ENCODE measurements at regions not wholly inside any gene's neighbourhood (a gene's known extent, or its start where the extent isn't known, plus 50 kb on each side); places are given as distances from the start of the nearest gene placed in this dataset.

DNA sequence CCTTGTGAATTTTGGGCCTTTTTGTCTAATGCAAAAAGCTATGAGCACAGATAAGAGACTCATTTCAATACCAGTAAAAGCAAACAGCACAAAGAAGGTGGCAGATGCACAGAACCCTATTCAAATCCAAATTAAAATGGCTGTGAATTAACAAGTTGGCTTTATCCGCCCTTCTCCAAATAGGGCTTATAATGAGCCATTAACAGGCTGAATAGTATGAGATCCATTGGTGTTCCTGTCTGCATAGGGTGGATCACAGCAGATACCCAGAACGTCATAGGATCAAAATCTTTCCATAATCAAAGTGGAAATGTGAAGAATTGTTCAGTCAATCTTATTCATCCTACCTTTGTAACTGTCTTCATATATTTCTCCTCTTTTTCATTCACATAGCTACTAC lies 282.4 kb upstream of the UMPS start:
- no peak for DNase-seq (ENCODE audit: low spot score)
- TF ChIP-seq, protein P1, sequence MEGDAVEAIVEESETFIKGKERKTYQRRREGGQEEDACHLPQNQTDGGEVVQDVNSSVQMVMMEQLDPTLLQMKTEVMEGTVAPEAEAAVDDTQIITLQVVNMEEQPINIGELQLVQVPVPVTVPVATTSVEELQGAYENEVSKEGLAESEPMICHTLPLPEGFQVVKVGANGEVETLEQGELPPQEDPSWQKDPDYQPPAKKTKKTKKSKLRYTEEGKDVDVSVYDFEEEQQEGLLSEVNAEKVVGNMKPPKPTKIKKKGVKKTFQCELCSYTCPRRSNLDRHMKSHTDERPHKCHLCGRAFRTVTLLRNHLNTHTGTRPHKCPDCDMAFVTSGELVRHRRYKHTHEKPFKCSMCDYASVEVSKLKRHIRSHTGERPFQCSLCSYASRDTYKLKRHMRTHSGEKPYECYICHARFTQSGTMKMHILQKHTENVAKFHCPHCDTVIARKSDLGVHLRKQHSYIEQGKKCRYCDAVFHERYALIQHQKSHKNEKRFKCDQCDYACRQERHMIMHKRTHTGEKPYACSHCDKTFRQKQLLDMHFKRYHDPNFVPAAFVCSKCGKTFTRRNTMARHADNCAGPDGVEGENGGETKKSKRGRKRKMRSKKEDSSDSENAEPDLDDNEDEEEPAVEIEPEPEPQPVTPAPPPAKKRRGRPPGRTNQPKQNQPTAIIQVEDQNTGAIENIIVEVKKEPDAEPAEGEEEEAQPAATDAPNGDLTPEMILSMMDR (IDR thresholded peaks at IDR 0.05; ENCODE audit: extremely low read depth, missing control alignments), result no peak

DNA sequence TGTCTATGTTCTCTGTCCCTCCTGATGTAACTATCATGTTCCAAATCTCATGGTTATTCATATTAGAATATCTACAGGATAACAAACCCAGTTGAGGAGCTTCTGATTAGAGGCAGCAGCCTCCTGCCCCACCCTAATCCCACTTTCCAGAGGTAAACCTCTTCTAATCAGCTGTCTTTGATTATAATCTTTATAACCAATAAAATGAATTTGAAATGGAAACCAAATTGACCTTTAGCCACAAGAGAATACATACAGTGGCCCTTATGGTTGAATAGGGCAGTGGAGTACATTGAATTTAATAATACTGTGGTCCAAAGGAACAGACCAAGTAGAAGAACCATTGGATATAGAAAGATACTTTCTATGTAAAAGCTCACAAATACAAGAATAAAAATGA lies 281.3 kb upstream of the UMPS start:
- TF ChIP-seq, protein P1 (IDR thresholded peaks at IDR 0.05; ENCODE audit: extremely low read depth, missing control alignments), result no peak
- DNase-seq (ENCODE audit: low spot score), result no peak

DNA sequence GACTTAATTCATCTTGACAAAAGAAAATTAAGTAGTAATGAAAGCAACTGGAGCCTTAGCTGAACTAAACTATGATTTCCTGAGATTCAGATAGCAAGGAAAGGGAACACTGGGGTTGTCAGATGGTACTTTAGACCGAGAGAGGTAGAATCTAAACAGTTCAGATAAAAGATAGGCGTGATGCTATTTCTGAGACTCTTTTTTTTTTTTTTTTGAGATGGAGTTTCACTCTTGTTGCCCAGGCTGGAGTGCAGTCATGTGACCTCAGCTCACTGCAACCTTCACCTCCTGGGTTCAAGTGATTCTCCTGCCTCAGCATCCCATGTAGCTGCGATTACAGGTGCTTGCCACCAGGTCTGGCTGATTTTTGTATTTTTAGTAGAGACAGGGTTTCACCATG lies 279.9 kb upstream of the UMPS start:
- DNase-seq (ENCODE audit: low spot score), result no peak
- TF ChIP-seq, protein P1 (IDR thresholded peaks at IDR 0.05; ENCODE audit: extremely low read depth, missing control alignments), result no peak

DNA sequence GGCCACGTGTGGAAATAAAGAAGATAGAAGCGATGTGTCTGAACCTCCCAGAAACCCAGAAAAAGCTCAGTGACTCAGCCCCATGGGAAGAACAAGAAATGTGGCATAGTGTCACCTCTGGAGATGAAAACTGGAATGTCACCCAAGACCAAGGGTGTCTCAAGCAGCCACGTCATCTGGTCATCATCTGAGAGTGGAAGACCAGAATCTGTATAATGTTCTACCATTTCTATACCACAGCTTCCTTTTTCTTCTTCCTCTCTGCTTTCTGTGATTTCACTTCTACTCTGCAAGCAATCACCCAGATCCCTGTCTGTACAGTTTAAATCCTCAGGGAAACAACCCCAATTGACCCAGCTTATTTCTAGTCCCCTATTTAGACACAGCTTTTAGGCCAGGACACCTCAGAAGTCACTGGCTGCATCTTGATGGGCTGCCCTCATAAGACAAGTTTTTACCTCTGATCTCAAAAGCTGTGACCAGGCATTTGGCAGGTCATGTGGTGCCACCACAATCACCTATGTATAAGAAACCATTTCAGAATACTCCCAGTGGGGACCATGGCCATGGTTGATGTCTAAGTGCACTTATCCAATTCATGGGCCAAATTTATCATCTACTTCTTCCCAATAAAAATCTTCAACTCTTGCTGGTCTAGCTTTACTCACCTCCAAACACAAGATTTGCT lies 278.5 kb upstream of the UMPS start:
- DNase-seq (ENCODE audit: low spot score), result no peak
- TF ChIP-seq, protein P1 (IDR thresholded peaks at IDR 0.05; ENCODE audit: extremely low read depth, missing control alignments), result no peak

DNA sequence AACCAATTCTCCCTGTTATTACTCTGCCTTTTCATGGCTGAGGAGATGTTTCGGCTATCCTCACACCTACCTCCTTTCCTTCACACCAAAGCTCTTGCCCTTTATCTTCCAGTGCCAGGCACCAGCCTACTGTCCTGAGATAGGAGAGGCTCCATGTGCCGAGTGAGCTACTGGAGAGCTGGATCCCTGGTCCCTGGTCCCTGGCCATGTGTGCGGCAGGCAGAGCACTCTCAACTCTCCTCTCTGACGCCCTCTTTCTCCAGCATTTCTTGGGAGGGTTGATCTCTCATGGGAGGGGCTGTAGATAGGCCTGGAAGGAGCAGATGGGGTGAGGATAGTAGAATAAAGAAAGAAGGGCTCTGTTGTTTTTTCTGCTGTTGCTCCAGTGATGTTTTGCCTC lies 277.1 kb upstream of the UMPS start:
- TF ChIP-seq, protein P1 (IDR thresholded peaks at IDR 0.05; ENCODE audit: extremely low read depth, missing control alignments), result no peak
- no peak for DNase-seq (ENCODE audit: low spot score)

DNA sequence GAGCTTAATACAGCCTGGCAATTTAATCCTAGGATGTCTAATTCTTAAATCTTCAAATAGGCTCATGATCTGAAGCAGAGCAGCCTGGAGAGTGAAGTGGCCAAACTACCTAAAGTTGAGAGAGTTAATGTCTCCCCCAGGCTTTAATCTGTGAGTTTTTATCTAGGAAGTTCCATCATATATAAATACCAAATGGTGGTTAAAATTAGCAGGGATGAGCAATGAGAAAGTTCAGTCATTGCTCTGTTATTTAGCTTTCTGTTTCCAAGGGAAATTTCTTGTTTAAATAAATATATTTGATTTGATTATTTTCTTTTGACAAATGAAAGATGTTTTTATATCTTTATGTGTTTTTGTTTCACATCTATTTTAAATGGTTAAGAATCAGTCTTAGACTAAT lies 274.4 kb upstream of the UMPS start:
- DNase-seq (ENCODE audit: low spot score), result no peak
- TF ChIP-seq, protein P1 (IDR thresholded peaks at IDR 0.05; ENCODE audit: extremely low read depth, missing control alignments), result no peak

DNA sequence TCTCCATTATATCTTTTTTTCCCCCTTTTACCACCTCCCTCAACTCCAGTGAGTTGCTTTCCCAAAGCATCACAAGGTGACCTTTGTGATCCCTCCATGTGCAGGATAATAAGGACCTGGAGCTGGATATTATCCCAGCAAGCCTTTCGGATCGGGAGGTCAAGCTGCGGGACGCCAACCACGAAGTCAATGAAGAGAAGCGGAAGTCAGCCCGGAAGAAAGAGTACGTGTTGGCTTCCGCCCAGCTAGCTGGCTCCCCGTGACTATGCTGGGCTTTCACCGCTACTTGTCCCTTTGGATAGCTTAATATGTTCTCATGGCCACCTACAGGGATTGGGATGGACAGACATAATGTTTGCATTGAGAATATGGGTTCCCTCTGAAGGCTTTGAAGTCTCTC lies 273.7 kb upstream of the UMPS start:
- DNase-seq (ENCODE audit: low spot score), result no peak
- TF ChIP-seq, protein P1 (IDR thresholded peaks at IDR 0.05; ENCODE audit: extremely low read depth, missing control alignments), result no peak
